ENCODE measurements at regions not wholly inside any gene's neighbourhood (a gene's known extent, or its start where the extent isn't known, plus 50 kb on each side); places are given as distances from the start of the nearest gene placed in this dataset.

DNA sequence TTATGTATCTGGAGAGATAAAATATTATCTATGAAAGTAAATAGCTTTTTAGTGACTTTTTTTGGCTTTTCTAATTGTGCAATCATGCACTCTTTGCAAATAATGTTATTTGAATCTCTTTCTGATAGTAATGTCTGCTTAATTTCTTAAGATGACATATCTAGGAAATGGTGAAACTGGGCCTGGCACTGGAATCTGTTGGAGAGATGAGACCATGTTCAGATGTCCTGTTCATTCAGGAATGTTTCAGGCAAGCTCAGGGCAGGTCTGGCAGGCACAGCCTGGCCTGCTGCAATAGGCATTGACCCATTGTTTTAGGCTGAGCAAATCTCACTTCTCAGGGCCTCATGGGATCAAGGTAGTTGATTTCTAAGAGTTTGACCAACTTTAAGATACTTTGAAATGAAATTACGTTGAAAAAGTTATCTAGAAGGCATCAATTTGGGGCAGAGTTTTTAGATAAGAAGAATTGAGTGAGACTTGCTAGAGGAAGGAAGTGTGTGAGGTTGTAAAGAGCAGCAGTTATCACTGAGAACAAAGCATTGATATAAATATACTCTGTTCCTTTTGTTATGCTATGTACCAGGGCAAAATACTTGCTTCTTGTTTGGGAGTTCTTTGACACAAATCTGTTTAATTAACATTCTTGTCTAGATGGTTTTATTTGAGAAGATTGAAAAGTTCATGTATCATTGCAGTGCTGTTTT lies 133.0 kb upstream of the LEF1 start:
- intact Hi-C loops (cut with DNase I; ENCODE audit: low total_unique reads) = no loop called here
- TF ChIP-seq POLR2AphosphoS5 (IDR thresholded peaks at IDR 0.05) (no peak), POLR2A (IDR thresholded peaks at IDR 0.05) (no peak)
- TF ChIP-seq, protein P1, sequence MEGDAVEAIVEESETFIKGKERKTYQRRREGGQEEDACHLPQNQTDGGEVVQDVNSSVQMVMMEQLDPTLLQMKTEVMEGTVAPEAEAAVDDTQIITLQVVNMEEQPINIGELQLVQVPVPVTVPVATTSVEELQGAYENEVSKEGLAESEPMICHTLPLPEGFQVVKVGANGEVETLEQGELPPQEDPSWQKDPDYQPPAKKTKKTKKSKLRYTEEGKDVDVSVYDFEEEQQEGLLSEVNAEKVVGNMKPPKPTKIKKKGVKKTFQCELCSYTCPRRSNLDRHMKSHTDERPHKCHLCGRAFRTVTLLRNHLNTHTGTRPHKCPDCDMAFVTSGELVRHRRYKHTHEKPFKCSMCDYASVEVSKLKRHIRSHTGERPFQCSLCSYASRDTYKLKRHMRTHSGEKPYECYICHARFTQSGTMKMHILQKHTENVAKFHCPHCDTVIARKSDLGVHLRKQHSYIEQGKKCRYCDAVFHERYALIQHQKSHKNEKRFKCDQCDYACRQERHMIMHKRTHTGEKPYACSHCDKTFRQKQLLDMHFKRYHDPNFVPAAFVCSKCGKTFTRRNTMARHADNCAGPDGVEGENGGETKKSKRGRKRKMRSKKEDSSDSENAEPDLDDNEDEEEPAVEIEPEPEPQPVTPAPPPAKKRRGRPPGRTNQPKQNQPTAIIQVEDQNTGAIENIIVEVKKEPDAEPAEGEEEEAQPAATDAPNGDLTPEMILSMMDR (IDR thresholded peaks at IDR 0.05 in 8 of 11, conservative IDR thresholded peaks at IDR 0.05 in 3 of 11) = no peak
- DNase-seq = no peak

GRCh38 chr4:108297605-108298004 lies 128.9 kb upstream of the LEF1 start:
- TF ChIP-seq, protein P1 (IDR thresholded peaks at IDR 0.05 in 8 of 11, conservative IDR thresholded peaks at IDR 0.05 in 3 of 11) = no peak
- no peak for TF ChIP-seq POLR2AphosphoS5 (IDR thresholded peaks at IDR 0.05)
- no peak for TF ChIP-seq POLR2A (IDR thresholded peaks at IDR 0.05)
- no peaks in the 10 kb centered on the region for H3K4me1 ChIP-seq
- no peaks in the 10 kb centered on the region for H3K27me3 ChIP-seq (replicated peaks in 1 of 7)
- H3K4me3 ChIP-seq = no peak overlapping the region
- H3K36me3 ChIP-seq = no peaks in the 10 kb centered on the region
- no peak for DNase-seq
- WGBS, 5 donors = 92 to 99% (median 95%) methylated on average over 2 of the region's 2 CpGs
- no peaks in the 10 kb centered on the region for H3K9me3 ChIP-seq
- intact Hi-C loops (cut with DNase I; ENCODE audit: low total_unique reads) = no loop called here
- H3K27ac ChIP-seq = no peak overlapping the region

More for the DNA sequence above, 133.0 kb upstream of the LEF1 start:
- no peaks in the 10 kb centered on the region for H3K27me3 ChIP-seq (replicated peaks in 1 of 7)
- H3K4me3 ChIP-seq = no peak overlapping the region
- WGBS, 5 donors = 5 to 22% (median 14%) methylated on average over 1 of the region's 1 CpG
- H3K4me1 ChIP-seq = no peaks in the 10 kb centered on the region
- H3K36me3 ChIP-seq = no peaks in the 10 kb centered on the region
- no peak overlapping the region for H3K27ac ChIP-seq
- H3K9me3 ChIP-seq = no peaks in the 10 kb centered on the region

- intact Hi-C loops (cut with DNase I; ENCODE audit: low total_unique reads) = no loop called here
- no peak for DNase-seq
- Histone ChIP-seq H3K4me1 (no peaks in the 10 kb centered on the region), H3K27me3 (replicated peaks in 1 of 7) (no peaks in the 10 kb centered on the region), H3K27ac (no peak overlapping the region), H3K4me3 (no peak overlapping the region), H3K36me3 (no peaks in the 10 kb centered on the region), H3K9me3 (no peaks in the 10 kb centered on the region)
- TF ChIP-seq POLR2AphosphoS5 (IDR thresholded peaks at IDR 0.05) (no peak), POLR2A (IDR thresholded peaks at IDR 0.05) (no peak)
- TF ChIP-seq, protein P1 (IDR thresholded peaks at IDR 0.05 in 8 of 11, conservative IDR thresholded peaks at IDR 0.05 in 3 of 11) = no peak
Measured at GRCh38 chr4:108292229-108292628, 123.5 kb upstream of the LEF1 start.

- Histone ChIP-seq H3K4me1 (no peaks in the 10 kb centered on the region), H3K27me3 (replicated peaks in 1 of 7) (no peaks in the 10 kb centered on the region), H3K27ac (no peak overlapping the region), H3K36me3 (no peaks in the 10 kb centered on the region), H3K9me3 (no peaks in the 10 kb centered on the region), H3K4me3 (no peak overlapping the region)
- intact Hi-C loops (cut with DNase I; ENCODE audit: low total_unique reads) = no loop called here
- TF ChIP-seq, protein P1 (IDR thresholded peaks at IDR 0.05 in 8 of 11, conservative IDR thresholded peaks at IDR 0.05 in 3 of 11) = no peak
- 76 to 86% (median 79%) methylated on average over 2 of the region's 2 CpGs for WGBS, 5 donors
- DNase-seq = no peak
Measured at GRCh38 chr4:108291137-108291536, 122.4 kb upstream of the LEF1 start.
